GM19324 (cell line): ENCODE measurements at regions not wholly inside any gene's neighbourhood (a gene's known extent, or its start where the extent isn't known, plus 50 kb on each side); places are given as distances from the start of the nearest gene placed in this dataset.

Experiments
- ATAC-seq: cut with Tn5 transposase; IDR thresholded peaks from one replicate; pipeline ENCODE4 v1.9.1; 2021; ENCODE audit warnings: mild to moderate bottlenecking, moderate library complexity; ENCODE audit not compliant: unreplicated experiment, low FRiP score

DNA sequence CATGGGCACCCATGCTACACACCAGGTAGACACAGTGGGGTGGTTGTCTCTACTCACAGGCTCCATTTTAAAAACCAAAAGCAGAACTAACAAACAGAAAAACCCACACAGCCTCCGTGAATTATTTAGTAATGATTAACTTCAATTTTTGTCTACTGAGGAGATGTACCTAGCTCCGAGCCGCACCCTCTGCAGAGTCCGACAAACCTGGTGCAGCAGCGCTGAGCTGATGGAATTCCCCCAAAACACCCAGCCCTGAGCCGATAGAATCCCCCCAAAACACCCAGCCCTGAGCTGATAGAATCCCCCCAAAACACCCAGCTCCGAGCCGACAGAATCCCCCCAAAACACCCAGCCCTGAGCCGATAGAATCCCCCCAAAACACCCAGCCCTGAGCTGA is 927.0 kb downstream of the BRD1 start:
- no peak for ATAC-seq

DNA sequence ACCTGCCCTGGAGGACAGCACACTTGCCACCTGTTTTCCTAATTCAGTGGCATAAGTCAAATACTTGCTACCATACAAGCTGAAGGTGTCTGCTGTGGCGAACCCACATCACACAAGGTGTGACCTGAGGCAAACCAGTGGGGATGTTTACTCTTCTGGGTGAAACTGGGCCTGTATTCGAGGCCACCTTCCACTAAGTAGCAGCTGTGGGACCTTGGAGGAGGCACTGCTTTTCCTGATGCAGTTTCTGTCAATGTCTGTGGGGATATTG is 927.4 kb downstream of the BRD1 start:
- ATAC-seq = no peak

DNA sequence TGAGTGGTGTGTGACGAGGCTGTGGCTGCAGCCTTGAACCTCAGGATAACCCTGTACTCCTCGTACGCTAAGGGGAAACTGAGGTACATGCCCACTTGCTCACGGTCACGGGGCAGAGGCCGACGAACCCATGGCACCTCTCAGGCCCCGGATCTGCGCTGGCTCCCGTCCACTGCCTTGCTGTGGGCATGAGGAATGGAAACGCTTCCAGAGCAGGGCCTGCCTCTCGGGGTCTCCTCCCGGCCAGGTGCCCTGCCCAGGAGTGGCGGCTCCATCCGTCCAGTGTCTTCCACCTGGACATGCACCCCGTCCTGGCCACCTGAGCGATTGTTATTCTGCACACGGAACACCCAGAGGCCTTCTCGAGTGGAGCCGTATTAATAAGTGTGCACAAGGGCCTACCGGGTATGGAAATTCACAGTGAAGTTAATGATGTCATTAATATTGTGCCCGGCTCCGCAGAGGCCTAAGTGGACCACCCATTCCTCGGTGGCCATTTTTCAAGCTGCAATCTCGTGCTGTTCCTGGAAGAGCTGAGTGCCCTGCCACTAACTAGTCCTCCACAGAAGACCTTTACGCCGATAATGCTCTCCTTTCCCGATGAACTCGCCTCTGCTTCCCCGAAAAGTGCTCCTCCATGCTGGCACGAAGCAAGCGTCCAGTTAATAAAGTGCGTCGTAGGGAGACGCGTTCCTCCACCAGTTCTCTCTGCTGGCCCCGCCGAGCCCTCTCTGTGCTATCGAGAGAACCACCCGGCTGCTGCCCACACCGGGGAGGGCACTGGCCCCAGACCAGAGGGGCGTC is 927.9 kb downstream of the BRD1 start:
- no peak for ATAC-seq

DNA sequence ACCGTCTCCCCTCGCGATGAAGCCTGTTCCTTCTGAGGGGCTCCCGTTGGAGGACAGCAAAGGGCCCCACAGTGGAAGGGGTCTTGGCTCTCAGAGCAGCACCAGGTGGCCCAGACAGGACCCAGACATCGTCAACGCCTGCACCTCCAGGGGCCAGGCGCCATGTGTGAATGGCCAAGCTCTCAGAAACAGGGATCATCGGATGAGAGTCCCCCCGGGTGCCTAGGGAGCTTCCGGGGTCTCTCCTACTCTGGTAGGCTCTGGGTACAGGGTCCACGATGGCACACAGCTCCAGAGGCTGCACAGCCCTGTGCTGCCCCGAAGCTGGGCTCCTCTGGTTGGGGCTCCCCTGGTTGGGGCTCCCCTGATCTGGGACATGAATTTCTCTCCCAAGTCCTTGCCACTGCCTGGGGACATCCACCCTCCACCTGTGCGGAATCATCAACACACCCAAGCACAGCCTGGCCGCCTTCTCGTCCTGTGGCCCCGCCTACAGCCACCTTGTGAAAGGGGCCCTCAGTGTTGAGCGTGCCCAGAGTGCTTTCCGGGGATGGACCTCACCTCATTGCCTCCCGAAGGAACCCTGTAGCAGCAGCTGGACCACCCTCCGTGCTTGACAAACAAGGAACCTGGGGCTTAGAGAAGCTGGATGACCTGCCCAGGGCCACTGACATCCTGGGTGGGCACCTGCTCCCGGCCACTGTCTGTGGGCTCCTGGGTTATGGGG is 929.0 kb downstream of the BRD1 start:
- ATAC-seq = no peak

DNA sequence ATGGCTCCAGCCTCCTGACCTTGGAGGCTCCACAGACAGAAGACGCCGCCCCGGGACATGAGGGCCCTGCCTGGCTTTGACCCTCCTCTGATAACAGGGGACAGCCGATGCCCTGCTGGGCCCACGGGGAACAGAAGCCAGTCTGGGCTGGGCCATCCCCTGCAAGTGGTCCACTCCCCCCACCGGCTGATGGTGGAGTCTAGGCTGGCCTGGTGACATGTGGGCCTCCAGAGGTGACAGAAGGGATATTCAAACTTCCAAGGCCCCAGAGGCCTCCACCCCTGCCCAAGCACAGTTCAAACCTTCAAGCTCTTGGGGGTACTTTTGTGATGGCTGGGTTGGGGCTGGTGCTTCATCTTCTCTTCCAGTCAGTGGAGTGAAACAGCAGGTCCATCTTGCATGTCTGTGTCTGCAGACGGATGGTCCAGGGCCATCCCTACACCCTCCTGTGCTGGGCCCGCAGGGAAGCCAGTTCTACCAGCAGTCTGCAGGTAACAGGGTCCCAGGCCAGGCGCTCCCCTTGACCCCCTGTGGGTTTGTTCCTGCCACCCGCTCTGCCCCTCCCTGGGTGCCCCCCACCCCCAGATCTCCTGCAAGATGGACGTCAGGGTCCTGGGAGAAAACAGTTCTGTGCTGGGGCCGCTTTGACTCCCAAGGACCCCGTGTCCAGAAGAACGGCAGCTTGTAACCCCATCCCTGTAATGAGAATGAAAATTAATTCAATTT is 929.9 kb downstream of the BRD1 start:
- no peak for ATAC-seq

DNA sequence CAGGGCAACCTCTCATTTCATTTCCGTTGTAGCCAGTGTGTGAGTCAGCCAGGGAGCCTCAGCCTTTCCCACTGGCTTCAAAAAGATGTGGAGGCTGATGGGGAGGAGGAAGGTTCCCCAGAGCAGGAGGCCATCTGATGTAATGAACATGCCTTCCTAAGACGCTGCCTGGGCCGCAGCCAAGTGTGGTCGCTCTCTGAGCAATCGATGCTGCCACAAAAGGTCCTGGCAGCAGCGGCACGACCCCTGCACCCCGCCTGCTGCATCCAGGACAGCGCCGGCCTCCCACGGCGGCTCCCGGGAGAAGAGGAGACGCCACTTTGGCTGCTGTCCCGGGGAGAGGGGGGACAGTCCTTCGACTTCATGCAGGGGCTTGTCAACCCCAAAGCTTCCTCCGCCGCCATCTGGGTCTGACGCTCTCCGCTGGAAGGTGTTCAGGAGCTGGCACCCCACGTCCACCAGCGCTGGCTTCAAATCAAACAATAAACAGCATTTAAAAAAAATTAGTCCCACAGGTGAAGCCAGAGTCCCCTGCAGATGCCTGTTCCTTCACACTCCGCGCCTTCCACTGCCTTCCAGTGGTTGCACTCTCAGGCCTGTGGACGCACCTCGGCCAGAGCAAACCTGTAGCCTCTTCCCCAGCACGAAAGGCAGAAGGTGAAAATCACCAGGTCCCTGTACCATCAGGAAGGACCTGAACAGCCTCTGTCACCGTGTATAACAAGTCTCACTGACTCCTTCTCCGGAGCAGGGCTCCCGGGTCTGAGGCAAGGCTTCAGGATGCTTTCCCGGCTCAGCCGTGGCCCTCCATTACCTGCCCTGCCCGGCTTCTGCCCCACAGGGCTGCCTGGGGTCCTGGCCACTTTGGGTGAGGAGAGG is 930.7 kb downstream of the BRD1 start:
- ATAC-seq = no peak

DNA sequence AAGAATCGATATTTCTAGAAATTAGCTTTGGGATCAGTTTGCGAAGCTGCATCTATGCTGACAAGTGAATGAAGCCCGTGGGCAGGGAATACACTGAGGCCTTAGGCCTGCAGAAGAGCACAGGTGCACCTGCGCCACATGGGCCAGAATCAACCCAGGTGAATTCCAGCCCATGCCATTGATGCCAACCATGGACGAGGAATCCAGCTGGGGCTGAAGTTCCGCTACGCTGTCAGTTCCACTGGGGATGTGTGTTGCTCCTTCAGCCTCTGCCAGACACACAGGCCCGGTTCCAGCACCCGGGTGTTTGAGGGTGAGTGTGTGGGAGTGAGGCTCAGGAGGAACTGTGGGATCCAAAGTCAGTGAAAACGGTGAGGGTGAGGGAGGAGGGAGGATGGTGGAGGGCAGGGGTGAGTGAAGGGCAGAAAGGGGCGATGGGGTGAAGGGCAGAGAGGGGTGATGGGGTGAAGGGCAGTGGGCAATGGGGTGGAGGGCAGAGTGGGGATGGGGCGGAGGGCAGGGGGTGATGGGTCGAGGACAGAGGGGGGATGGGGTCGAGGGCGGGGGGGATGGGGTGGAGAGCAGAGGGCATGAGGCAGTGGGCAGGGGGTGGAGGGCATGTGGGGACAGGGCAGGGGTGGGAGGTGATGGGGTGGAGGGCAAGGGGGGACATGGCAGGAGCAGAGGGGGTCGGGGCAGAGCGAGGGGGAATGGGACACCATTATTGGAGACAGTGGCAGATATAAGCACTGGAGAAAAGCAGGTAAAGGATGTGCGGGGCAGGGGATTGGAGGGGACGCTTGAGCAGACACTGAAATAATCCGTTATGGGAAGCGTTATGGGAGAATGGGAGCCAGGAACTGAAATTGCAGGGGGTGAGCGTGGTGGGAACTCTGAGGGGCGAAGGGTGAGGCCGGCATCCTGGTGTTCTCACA is 931.6 kb downstream of the BRD1 start:
- ATAC-seq = no peak

DNA sequence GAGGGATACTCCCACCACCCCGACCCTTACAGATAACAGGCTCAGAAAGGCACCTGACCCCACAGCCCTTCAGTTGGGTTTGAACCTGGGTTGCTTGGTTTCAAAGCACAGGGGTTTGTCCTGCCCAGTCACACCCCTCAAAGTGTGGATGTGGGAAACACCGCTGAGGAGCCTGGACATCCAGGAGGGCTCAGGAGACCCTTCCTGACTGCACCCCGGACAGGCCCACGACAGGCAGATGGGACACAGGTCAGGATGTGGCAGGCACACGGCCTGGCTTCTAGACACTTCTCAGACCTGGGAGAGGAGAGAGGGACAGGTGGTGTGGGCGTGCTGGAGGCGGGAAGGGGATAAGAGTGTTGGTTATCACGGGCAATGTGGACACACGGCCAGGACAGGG is 932.3 kb downstream of the BRD1 start:
- ATAC-seq = no peak

DNA sequence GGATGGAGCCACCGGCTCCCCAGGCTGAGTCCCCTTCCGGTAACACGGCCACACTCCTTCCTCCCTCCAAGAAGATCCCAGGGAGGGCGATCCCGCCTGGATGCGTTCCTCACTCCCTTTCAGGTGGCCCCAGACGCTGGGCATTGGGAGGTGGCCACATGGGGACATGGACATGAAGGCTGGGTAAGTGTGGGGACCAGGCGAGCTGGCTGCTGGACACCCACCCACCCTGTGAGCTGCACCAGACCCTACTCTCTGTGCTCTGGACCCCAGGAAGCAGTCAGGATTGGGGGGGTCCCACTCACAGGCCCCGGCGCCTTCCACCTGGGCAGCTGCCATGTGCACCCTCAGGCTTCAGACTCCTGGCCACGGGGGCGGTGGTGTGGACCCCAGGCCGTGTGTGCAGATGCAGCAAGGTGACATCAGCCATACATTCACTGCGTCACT is 932.8 kb downstream of the BRD1 start:
- no peak for ATAC-seq

DNA sequence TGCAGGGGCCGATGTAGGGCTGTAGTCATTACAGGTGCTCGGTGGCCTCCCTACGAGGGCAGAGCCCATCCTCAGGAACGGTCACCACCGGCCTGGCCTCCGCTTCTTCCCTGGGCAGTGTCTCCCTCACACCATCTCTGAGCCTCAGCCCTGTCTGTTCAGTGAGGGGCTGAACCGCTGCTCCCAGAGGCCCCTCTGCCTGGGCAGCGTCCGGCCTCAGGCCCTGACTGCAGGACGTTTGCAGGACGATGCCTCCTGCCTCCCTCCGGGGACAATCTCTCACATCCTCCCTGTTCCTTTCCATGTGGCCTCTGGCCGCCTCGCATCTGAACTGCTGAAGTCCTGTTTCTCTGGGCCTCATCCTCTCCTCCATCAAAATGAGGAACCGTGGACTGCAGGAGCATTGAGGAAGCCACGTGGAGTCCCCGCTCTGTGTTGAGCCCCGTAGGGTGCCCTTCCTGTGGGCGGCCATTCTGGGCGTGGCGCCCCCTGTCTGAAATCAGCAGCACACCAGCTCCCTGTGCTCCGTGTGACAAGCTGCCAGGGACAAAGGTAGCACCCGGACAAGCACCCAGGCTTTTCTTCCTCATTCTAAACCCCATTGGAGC is 933.5 kb downstream of the BRD1 start:
- no peak for ATAC-seq

DNA sequence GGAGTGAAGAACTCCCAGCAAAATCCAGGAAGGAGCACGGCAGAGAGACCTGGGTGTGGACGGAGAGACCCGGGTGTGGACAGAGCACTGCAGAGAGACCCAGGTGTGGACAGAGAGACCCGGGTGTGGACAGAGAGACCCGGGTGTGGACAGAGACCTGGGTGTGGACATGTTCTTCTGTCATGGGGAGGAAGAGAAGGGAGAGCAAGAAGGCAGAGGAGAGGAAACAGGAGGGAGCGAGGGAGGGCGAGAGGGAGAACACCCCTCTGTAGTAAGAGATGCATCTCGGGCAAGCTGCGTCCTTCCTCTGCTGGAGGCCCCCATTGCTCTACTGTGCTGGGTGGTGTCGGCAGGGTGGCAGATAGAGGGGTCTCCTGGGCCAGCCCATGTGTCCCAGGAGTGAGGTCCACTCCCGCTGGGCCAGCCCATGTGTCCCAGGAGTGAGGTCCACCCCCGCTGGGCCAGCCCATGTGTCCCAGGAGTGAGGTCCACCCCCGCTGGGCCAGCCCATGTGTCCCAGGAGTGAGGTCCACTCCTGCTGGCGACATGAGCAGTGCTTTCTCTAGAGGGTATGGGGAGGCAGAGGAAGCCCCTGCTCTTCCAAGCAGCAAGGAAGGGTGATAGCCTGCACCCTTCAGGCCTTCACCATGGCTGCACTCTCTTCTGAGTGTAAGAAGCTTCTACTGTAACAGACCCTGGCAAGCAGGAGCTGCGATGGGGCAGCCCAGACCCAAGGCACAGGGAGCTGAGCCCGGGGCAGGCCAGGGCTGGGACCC is 934.2 kb downstream of the BRD1 start:
- ATAC-seq = no peak

DNA sequence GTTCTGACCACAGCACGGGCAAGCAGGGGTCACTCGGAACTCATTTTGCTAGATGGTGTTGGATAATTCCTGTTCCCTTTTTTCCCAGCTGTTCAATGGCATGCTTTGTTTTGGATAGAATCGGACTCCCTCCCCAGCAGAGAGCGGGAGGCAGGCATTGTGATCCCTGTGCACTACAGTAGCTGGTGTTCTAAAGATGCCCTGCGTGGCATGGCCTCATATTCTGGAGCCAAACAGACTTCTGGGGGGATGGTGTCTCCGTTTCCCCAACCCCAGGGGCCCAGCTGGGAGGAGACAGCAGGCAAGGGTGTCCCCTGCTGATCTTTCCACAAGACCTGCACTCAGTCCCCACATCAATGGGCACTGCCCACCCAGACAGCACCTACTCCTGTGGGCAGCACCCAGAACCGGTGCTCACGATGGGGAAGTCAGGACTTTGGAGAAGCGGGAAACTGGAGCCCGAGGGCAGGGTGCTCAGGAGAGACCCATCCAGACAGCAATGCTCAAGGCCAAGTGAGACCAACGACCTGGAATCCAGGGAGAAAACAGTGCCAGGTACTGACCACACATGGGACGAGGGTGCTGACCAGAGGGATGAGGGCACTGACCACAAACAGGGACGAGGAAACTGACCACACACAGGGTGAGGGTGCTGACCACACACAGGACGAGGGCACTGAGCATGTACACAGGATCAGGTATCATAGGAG is 934.9 kb downstream of the BRD1 start:
- no peak for ATAC-seq

DNA sequence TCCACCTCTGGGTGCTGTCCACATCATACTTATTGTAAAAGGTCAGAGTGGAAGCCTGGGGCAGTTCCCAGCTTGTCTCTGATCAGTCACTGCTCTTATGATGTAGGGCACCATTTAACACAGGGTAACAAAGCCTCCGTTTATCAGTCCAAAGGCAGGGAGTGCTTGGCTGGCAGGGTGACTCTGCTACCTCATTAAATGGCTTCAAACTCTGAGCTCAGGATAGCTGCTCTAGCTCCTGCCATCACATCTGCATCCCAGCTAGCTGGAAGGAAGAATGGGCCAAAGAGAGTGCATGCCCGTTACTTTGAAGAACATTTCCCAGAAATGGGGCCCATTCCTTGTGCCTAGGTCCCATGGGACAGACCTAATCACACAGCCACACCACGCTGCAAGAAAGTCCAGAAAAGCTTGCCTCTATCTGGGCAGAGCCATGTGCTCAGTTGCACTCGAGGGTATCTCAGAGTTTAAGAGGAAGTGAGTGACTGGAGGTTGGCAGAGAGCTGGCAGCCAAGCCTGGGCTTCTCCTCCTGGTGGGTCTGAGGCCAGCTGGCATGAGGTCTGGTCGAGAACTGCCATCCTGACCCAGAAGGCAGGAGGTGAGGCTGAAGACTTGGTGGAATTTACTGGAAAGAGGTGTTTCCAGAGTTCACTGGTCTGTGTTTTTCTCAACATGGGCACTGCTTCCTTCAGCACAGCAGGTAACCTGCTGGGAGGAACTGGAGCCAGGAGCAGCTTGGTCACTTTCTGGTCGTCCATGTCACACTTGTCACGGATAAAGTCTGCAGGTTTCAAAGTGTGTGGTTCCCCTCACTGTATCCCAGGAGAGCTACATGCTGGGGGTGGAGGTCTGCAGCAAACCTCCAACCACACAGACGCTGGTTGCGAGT is 935.7 kb downstream of the BRD1 start:
- ATAC-seq = no peak

DNA sequence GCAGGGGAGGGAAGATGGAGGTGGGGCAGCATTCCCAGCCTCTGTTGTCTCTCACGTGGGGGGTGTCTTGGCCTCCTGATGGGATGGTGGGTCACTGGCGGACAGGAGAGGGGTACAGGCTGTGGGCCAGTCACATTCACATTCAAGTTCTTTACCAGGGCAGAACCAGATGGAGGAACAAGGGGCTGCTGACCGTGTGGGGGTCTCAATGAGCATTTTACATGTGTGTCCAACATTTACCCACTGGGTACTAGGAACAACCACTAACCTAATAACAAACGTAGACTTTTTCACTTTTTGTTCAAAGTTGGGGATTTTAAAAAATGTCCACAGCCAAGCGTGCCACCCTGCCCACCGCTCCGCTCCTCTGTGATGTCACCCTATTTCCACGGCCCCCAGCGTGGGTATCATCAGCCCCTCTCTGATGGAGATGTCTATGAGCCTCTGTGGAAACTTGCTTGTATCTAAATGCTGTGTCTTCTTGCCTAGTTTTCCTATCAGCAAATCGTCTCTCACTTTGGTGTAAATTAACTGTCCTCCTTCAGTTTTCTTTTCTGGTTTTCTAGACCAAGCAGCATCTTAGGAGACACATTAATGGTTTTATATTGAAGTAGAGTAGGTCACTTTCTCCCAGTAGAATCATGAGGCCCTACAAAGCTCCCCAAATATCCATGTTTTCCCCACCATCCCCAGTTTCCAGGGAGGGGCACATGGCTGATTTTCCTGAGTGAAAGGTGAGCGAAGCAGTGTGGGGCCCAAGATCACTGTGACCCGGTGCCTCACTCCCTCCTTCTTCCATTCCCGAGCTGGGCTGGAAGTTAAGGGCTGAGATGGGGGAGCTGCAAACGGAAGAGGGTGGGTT is 936.7 kb downstream of the BRD1 start:
- no peak for ATAC-seq

DNA sequence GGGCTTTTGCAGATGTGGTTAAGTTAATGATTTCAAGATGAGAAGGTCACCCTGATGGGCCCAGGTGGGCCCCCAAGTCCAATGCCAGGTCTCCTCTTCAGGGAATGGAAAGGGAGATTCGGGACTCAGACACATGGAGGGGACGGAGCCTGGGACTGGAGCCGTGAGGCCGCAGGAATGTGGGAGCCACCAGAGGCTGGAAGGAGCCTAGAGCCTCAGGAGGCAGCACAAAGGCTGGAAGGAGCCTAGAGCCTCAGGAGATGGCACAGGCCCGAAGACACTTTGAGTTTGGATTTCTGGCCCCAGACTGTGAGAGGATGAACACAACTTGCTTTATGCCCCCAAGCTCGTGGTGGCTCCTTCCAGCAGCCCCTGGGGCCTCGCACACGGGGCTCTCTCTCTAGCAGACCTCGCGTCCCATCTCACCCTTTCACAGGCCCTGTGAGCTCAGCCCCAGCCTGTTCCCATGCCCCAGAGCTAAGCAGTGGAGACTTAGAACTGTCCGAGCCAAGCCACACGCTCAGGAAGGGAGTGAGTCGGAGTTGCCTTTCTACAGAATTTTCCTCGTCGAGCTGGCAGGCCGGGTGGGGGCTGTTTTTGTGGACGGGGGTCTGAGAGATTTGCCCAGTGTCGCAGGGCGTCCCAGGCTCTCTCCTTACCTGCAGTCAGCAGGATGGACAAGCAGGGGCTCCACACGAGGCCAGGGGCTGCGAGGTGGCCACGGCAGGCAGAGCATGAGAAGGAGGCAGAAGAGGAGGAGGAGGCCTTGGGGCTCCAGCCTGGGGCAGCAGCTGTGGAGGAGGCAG is 937.6 kb downstream of the BRD1 start:
- ATAC-seq = no peak
